Panc1 (cell line): ENCODE measurements at regions not wholly inside any gene's neighbourhood (a gene's known extent, or its start where the extent isn't known, plus 50 kb on each side); places are given as distances from the start of the nearest gene placed in this dataset.

Experiments
- ATAC-seq: fragments of 200-7000 bp; cut with Tn5 transposase; 2 replicates; pipeline ENCODE4 v1.9.1; 2020; ENCODE audit warnings: mild to moderate bottlenecking, moderate library complexity
- BruUV-seq: library from RNA; stranded (reverse); fragments of 400-500 nt; replicated peaks from 2 replicates; lab custom pipeline; 2021; lab: Mats Ljungman, UMichigan
- CTCF ChIA-PET: fragments of 300-600 bp; sonication (Branson Sonifier 250); formaldehyde crosslinking; loops from one replicate; lab custom pipeline; 2022; ENCODE audit warnings: antibody characterized with exemption; lab: Charles Lee
- POLR2A ChIA-PET: fragments of 300-600 bp; sonication (Branson Sonifier 250); formaldehyde crosslinking; loops from one replicate; lab custom pipeline; 2022; ENCODE audit warnings: antibody characterized with exemption; lab: Charles Lee
- DNase-seq: peaks from one replicate; pipeline ENCODE4 v3.0.0-alpha.2; 2010; ENCODE audit warnings: low read depth, low spot score
- H3K27ac ChIP-seq: 2 replicates; pipeline ENCODE4 v1.5.1; 2011; ENCODE audit warnings: mild to moderate bottlenecking, low read length, inconsistent platforms
- H3K27me3 ChIP-seq: fragments of 200-500 bp; sonication (Bioruptor generic); 2 replicates; pipeline ENCODE4 v1.6.0; 2014; ENCODE audit warnings: low read length, inconsistent platforms; ENCODE audit not compliant: control insufficient read depth, insufficient read depth
- H3K36me3 ChIP-seq: fragments of 200-500 bp; sonication (Bioruptor generic); 2 replicates; pipeline ENCODE4 v1.5.1; 2014; ENCODE audit warnings: inconsistent platforms, mild to moderate bottlenecking, low read length, moderate library complexity; ENCODE audit not compliant: control insufficient read depth, insufficient read depth
- H3K4me1 ChIP-seq: 2 replicates; pipeline ENCODE4 v1.5.1; 2011; ENCODE audit warnings: inconsistent platforms, mild to moderate bottlenecking, low read length, moderate library complexity; ENCODE audit not compliant: control insufficient read depth, insufficient read depth
- H3K4me3 ChIP-seq, 2 experiments: 2 replicates each; pipeline ENCODE4 v1.5.1; 2011 to 2012; ENCODE audit warnings: low read depth in 2 of 2, low read length in 2 of 2, mild to moderate bottlenecking in 2 of 2, inconsistent platforms in 1 of 2, moderate library complexity in 1 of 2
- H3K9me3 ChIP-seq: fragments of 200-500 bp; sonication (Bioruptor generic); 2 replicates; pipeline ENCODE4 v1.5.1; 2014; ENCODE audit warnings: low read depth, mild to moderate bottlenecking, inconsistent platforms, low read length, moderate library complexity; ENCODE audit not compliant: control insufficient read depth, insufficient read depth
- POLR2AphosphoS5 ChIP-seq: IDR thresholded peaks from 2 replicates; pipeline ENCODE4 v1.6.1; 2012; ENCODE audit warnings: mild to moderate bottlenecking, low read depth, low read length, moderate library complexity
- SIN3A ChIP-seq: IDR thresholded peaks from 2 replicates; pipeline ENCODE4 v1.6.1; 2012; ENCODE audit warnings: low read depth, mild to moderate bottlenecking, low read length, moderate library complexity, borderline replicate concordance; ENCODE audit not compliant: insufficient read depth
- TCF7L2 ChIP-seq: IDR thresholded peaks from 2 replicates; pipeline ENCODE4 v1.6.1; 2011; ENCODE audit warnings: mild to moderate bottlenecking, low read depth, low read length, inconsistent platforms
- in situ Hi-C: cut with HindIII; loops from 2 replicates; pipeline ENCODE4 v1.10.0; 2016; ENCODE audit warnings: low sequenced_read_pairs, low pct_unique_long_range_greater_than_20kb
- intact Hi-C: fragments of 100-400 bp; cut with micrococcal nuclease; formaldehyde crosslinking; loops from one replicate; pipeline ENCODE4 v1.10.0; 2022; ENCODE audit not compliant: unreplicated experiment
- TF ChIP-seq, protein P1 (sequence below): fragments of 450-650 bp; IDR thresholded peaks from 2 replicates; pipeline ENCODE4 v1.5.1; 2017; ENCODE audit warnings: mild to moderate bottlenecking
- TF ChIP-seq, protein P2 (sequence below), 2 experiments: IDR thresholded peaks; 2 replicates each; pipeline ENCODE4 v1.6.1; 2011 to 2012; ENCODE audit warnings: low read depth in 2 of 2, control low read depth in 1 of 2, low read length in 1 of 2, mild to moderate bottlenecking in 1 of 2, moderate library complexity in 1 of 2; ENCODE audit not compliant: insufficient read depth in 1 of 2

DNA sequence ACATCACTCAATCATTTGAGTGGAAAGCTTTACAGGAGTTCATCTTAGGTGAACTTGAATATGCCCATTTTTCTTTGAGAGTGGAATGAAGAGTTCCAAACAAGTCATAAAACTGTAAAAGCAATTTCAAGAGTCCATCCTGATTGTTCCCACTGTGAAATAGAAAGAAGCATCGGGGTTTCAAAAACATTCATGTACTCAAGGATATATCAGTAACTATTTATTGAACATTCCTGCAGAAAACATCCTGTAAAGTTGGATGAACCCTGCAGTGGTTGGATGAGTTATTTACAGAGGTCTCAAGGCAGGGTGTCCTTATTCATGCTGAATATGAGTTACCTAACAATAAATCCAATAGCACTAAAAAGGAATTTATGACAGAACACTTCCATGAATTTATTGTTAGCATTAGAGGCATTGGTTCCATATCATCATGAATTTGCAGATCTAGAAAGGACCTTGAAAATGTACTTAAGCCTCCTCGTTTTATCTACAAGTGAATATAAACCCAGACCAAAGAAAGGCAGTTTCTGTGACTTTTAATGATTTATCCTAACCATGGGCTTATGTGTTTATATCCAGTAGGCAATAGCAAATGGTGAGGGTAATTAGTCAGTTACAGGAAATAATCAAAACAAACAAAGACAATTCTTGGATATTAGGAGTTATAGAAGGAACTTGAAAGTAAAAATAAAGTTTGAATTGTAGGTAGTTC, 361.9 kb upstream of the KCNMB2 start:
- no TSS peak for BruUV-seq
- DNase-seq = no peak

DNA sequence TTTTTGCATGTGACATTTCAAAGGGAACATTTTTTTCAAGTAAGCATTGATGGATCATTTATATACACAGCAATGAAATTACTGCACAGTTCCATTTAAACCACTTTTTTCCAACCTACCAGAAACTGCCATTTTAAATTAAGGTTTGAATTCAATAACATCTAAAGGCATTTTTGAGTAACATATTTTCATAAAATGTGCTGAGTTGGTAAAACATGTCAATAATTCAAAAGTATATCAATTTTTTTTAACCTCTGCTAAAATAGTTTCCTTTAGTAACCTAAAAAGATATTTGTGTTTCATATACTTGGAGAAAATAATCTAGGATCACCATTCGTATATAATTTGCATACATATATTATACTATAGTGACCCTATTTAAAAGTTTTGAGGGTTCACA, 355.1 kb upstream of the KCNMB2 start:
- H3K4me3 ChIP-seq = no peak overlapping the region
- no TSS peak for BruUV-seq
- no peaks in the 10 kb centered on the region for H3K36me3 ChIP-seq
- intact Hi-C loops = no loop called here
- no peaks in the 10 kb centered on the region for H3K9me3 ChIP-seq
- no peaks in the 10 kb centered on the region for H3K4me1 ChIP-seq
- in situ Hi-C loops = no loop called here
- DNase-seq (no peak), ATAC-seq (no peak)
- no peak overlapping the region for H3K27ac ChIP-seq
- H3K27me3 ChIP-seq = no peaks in the 10 kb centered on the region
- CTCF ChIA-PET = no interaction called here
- TF ChIP-seq, protein P1, sequence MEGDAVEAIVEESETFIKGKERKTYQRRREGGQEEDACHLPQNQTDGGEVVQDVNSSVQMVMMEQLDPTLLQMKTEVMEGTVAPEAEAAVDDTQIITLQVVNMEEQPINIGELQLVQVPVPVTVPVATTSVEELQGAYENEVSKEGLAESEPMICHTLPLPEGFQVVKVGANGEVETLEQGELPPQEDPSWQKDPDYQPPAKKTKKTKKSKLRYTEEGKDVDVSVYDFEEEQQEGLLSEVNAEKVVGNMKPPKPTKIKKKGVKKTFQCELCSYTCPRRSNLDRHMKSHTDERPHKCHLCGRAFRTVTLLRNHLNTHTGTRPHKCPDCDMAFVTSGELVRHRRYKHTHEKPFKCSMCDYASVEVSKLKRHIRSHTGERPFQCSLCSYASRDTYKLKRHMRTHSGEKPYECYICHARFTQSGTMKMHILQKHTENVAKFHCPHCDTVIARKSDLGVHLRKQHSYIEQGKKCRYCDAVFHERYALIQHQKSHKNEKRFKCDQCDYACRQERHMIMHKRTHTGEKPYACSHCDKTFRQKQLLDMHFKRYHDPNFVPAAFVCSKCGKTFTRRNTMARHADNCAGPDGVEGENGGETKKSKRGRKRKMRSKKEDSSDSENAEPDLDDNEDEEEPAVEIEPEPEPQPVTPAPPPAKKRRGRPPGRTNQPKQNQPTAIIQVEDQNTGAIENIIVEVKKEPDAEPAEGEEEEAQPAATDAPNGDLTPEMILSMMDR = no peak
- TF ChIP-seq POLR2AphosphoS5 (no peak), SIN3A (no peak), TCF7L2 (no peak)
- TF ChIP-seq, protein P2, sequence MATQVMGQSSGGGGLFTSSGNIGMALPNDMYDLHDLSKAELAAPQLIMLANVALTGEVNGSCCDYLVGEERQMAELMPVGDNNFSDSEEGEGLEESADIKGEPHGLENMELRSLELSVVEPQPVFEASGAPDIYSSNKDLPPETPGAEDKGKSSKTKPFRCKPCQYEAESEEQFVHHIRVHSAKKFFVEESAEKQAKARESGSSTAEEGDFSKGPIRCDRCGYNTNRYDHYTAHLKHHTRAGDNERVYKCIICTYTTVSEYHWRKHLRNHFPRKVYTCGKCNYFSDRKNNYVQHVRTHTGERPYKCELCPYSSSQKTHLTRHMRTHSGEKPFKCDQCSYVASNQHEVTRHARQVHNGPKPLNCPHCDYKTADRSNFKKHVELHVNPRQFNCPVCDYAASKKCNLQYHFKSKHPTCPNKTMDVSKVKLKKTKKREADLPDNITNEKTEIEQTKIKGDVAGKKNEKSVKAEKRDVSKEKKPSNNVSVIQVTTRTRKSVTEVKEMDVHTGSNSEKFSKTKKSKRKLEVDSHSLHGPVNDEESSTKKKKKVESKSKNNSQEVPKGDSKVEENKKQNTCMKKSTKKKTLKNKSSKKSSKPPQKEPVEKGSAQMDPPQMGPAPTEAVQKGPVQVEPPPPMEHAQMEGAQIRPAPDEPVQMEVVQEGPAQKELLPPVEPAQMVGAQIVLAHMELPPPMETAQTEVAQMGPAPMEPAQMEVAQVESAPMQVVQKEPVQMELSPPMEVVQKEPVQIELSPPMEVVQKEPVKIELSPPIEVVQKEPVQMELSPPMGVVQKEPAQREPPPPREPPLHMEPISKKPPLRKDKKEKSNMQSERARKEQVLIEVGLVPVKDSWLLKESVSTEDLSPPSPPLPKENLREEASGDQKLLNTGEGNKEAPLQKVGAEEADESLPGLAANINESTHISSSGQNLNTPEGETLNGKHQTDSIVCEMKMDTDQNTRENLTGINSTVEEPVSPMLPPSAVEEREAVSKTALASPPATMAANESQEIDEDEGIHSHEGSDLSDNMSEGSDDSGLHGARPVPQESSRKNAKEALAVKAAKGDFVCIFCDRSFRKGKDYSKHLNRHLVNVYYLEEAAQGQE (IDR thresholded peaks at IDR 0.05; ENCODE audit: insufficient read depth in 1 of 2, low read depth in 2 of 2, low read length in 1 of 2) = no peak
- POLR2A ChIA-PET = no interaction called here

More for the DNA sequence above, 361.9 kb upstream of the KCNMB2 start:
- no peaks in the 10 kb centered on the region for H3K9me3 ChIP-seq
- no peaks in the 10 kb centered on the region for H3K36me3 ChIP-seq
- in situ Hi-C loops (no loop called here), intact Hi-C loops (no loop called here)
- no peak overlapping the region for H3K27ac ChIP-seq
- POLR2A ChIA-PET = no interaction called here
- no peaks in the 10 kb centered on the region for H3K4me1 ChIP-seq
- no peaks in the 10 kb centered on the region for H3K27me3 ChIP-seq
- ATAC-seq = no peak
- no peak overlapping the region for H3K4me3 ChIP-seq
- CTCF ChIA-PET = no interaction called here
- TF ChIP-seq SIN3A (no peak), POLR2AphosphoS5 (no peak), TCF7L2 (no peak)
- TF ChIP-seq, protein P1 = no peak
- TF ChIP-seq, protein P2 (IDR thresholded peaks at IDR 0.05; ENCODE audit: insufficient read depth in 1 of 2, low read depth in 2 of 2, low read length in 1 of 2) = no peak
